ENCODE measurements at regions not wholly inside any gene's neighbourhood (a gene's known extent, or its start where the extent isn't known, plus 50 kb on each side); places are given as distances from the start of the nearest gene placed in this dataset.

DNA sequence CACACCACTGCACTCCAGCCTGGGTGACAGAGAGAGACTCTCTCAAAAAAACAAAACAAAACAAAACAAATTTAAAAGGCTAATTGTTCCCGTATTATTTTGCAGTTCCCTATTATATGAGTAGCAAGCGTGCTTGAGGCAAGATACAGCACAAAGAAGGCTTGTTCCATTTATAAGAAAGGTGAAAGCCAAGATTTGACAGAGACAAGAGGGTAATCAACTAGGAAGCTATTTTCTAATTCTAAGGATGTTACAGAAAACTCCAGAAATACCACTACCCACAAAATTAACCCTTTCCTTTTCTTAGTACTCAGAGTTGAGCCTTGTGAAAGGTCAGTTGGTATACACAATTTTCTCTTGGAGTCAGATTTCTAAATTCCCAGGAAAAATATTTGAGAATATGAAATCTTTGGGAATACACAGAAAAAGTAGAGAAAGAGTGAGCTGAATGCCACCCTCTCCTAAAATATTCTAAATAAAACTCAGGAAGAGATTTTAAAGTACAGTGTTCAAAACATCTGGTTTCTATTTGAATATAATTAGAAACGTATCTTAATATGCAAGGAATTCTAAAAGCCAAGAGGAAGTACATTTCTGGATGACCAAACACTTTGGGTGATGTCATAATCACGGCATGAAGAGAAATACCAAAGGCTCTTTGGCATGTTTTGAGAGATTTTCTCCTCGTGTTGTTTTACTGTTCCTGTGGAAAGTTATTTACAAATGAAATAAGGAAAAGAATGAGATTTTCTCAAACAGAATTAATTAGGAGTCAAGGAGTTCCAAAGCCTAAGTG, 63.0 kb upstream of the FLT1 start:
- Histone ChIP-seq H3K9ac (ENCODE audit: extremely low read depth, insufficient read length, low read length) (no peak overlapping the region), H3K18ac (ENCODE audit: insufficient read length, low read depth, low read length) (no peak overlapping the region), H3K79me2 (ENCODE audit: insufficient read depth, low read length) (no peaks in the 10 kb centered on the region), H3K4me2 (ENCODE audit: insufficient read depth, insufficient read length, low read length) (no peak overlapping the region), H3K23me2 (ENCODE audit: insufficient read length, low read depth, low read length, poor library complexity, severe bottlenecking) (no peaks in the 10 kb centered on the region), H4K5ac (ENCODE audit: insufficient read length, low read depth, low read length) (no peak overlapping the region), H2BK120ac (ENCODE audit: low read depth, low read length, poor library complexity, severe bottlenecking) (no peak overlapping the region), H3K4ac (ENCODE audit: low read depth, low read length) (no peak overlapping the region), H2BK20ac (ENCODE audit: low read depth, low read length, poor library complexity, severe bottlenecking) (no peak overlapping the region), H3K14ac (ENCODE audit: insufficient read depth, low read length) (no peak overlapping the region), H3K27ac (ENCODE audit: insufficient read length, low read depth, low read length) (no peak overlapping the region), H3T11ph (ENCODE audit: low read length) (no peak overlapping the region), H3K9me3 (ENCODE audit: control insufficient read depth, low read depth, low read length) (no peaks in the 10 kb centered on the region), H2BK15ac (ENCODE audit: low read depth, low read length) (no peak overlapping the region), H4K91ac (ENCODE audit: insufficient read length, low read depth, low read length) (no peak overlapping the region), H3K4me1 (ENCODE audit: insufficient read depth, low read length) (no peaks in the 10 kb centered on the region), H3K23ac (ENCODE audit: insufficient read length, low read depth, low read length) (no peak overlapping the region), H2BK12ac (ENCODE audit: insufficient read length, low read depth, low read length) (no peak overlapping the region), H3K79me1 (ENCODE audit: insufficient read depth, low read depth, low read length, poor library complexity, severe bottlenecking) (no peaks in the 10 kb centered on the region), H3K56ac (ENCODE audit: insufficient read length, low read depth, low read length) (no peak overlapping the region), H4K20me1 (ENCODE audit: control insufficient read depth, insufficient read depth, insufficient read length) (no peaks in the 10 kb centered on the region), H3K27me3 (ENCODE audit: insufficient read depth, low read length) (no peaks in the 10 kb centered on the region), H2BK5ac (ENCODE audit: insufficient read length, low read length) (no peak overlapping the region), H4K8ac (replicated peaks; ENCODE audit: insufficient read length, low read depth, low read length) (no peak overlapping the region), H2AK5ac (ENCODE audit: insufficient read length, low read length) (no peak overlapping the region), H2AFZ (ENCODE audit: low read length) (no peak overlapping the region)
- no peak for DNase-seq
- TF ChIP-seq, protein P1, sequence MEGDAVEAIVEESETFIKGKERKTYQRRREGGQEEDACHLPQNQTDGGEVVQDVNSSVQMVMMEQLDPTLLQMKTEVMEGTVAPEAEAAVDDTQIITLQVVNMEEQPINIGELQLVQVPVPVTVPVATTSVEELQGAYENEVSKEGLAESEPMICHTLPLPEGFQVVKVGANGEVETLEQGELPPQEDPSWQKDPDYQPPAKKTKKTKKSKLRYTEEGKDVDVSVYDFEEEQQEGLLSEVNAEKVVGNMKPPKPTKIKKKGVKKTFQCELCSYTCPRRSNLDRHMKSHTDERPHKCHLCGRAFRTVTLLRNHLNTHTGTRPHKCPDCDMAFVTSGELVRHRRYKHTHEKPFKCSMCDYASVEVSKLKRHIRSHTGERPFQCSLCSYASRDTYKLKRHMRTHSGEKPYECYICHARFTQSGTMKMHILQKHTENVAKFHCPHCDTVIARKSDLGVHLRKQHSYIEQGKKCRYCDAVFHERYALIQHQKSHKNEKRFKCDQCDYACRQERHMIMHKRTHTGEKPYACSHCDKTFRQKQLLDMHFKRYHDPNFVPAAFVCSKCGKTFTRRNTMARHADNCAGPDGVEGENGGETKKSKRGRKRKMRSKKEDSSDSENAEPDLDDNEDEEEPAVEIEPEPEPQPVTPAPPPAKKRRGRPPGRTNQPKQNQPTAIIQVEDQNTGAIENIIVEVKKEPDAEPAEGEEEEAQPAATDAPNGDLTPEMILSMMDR (conservative IDR thresholded peaks at IDR 0.05): no peak
- no CpG with 5 or more reads among the region's 5 CpGs for WGBS (ENCODE audit: extremely low coverage, insufficient read length, low lambda C conversion rate)
- no peaks in the 10 kb centered on the region for H3K9me3 Mint-ChIP-seq
- H3K36me3 Mint-ChIP-seq (ENCODE audit: insufficient read depth in 1 of 3, low read depth in 3 of 3): no peaks in the 10 kb centered on the region
- peak overlapping the region in 1 of 3 experiments; percentile 47; a peak in 1 of 7 replicates for H3K27ac Mint-ChIP-seq
- H3K4me3 Mint-ChIP-seq: no peak overlapping the region
- H3K4me1 Mint-ChIP-seq: peaks cover 13% of the 10 kb centered on the region in 2 experiments
- no peaks in the 10 kb centered on the region; the same call in 1 of the 2 replicates for H3K27me3 Mint-ChIP-seq (ENCODE audit: low read depth)

Data from H9 (cell line).